OCI-LY7 (cell line): ENCODE measurements at regions not wholly inside any gene's neighbourhood (a gene's known extent, or its start where the extent isn't known, plus 50 kb on each side); places are given as distances from the start of the nearest gene placed in this dataset.

ENCODE experiments used
- BruUV-seq: library from RNA; stranded (reverse); fragments of 400-500 nt; replicated peaks from 2 replicates; lab custom pipeline; 2021; lab: Mats Ljungman, UMichigan
- CTCF ChIA-PET: fragments of 300-600 bp; sonication (Branson Sonifier 250); formaldehyde crosslinking; loops from one replicate; lab custom pipeline; 2022; ENCODE audit warnings: antibody characterized with exemption; ENCODE audit not compliant: unreplicated experiment; lab: Charles Lee
- POLR2A ChIA-PET: fragments of 300-600 bp; sonication (Branson Sonifier 250); formaldehyde crosslinking; loops from one replicate; lab custom pipeline; 2022; ENCODE audit warnings: antibody characterized with exemption; lab: Charles Lee
- DNase-seq: peaks from one replicate; pipeline ENCODE4 v3.0.0-alpha.2; 2015; ENCODE audit warnings: low spot score
- H2AFZ ChIP-seq: fragments of 200-600 bp; sonication (generic), shearing (Covaris generic); 2 replicates; pipeline ENCODE4 v1.6.1; 2014; ENCODE audit warnings: mild to moderate bottlenecking, antibody characterized with exemption, low read length, moderate library complexity
- H3K27ac ChIP-seq: fragments of 200-600 bp; sonication (generic); 2 replicates; pipeline ENCODE4 v1.5.1; 2014; ENCODE audit warnings: mixed run types, low read depth, mild to moderate bottlenecking, moderate library complexity, low read length, inconsistent platforms; ENCODE audit not compliant: poor library complexity, severe bottlenecking
- H3K36me3 ChIP-seq: fragments of 200-600 bp; sonication (generic); 2 replicates; pipeline ENCODE4 v1.6.1; 2014; ENCODE audit warnings: mild to moderate bottlenecking, antibody characterized with exemption, low read length, moderate library complexity, mixed read lengths; ENCODE audit not compliant: insufficient read depth
- H3K4me1 ChIP-seq: fragments of 200-600 bp; sonication (generic); 2 replicates; pipeline ENCODE4 v1.5.1; 2014; ENCODE audit warnings: mild to moderate bottlenecking, low read length; ENCODE audit not compliant: insufficient read depth, poor library complexity, severe bottlenecking
- H3K4me2 ChIP-seq: fragments of 200-600 bp; sonication (generic); 2 replicates; pipeline ENCODE4 v1.6.1; 2014; ENCODE audit warnings: mild to moderate bottlenecking, low read length
- H3K4me3 ChIP-seq: fragments of 200-600 bp; sonication (generic); 2 replicates; pipeline ENCODE4 v1.5.1; 2014; ENCODE audit warnings: mild to moderate bottlenecking, low read depth, low read length; ENCODE audit not compliant: poor library complexity, severe bottlenecking
- H3K79me2 ChIP-seq: fragments of 200-600 bp; sonication (generic); 2 replicates; pipeline ENCODE4 v1.6.1; 2016; ENCODE audit warnings: low read depth, mild to moderate bottlenecking, low read length, moderate library complexity, mixed read lengths; ENCODE audit not compliant: insufficient read depth
- H3K9me2 ChIP-seq: fragments of 200-600 bp; sonication (generic); 2 replicates; pipeline ENCODE4 v1.6.1; 2016; ENCODE audit warnings: mild to moderate bottlenecking, low read length, mixed read lengths; ENCODE audit not compliant: insufficient read depth
- H3K9me3 ChIP-seq: fragments of 200-600 bp; sonication (generic); 2 replicates; pipeline ENCODE4 v1.6.1; 2014; ENCODE audit warnings: mild to moderate bottlenecking, mixed run types, low read length, mixed read lengths
- H4K20me1 ChIP-seq: fragments of 200-600 bp; sonication (generic); 2 replicates; pipeline ENCODE4 v1.6.1; 2014; ENCODE audit warnings: mild to moderate bottlenecking, antibody characterized with exemption, low read length, moderate library complexity, mixed read lengths; ENCODE audit not compliant: insufficient read depth
- CTCF ChIP-seq: fragments of 200-600 bp; sonication (generic); conservative IDR thresholded peaks from 2 replicates; pipeline ENCODE4 v1.5.1; 2014; ENCODE audit warnings: mild to moderate bottlenecking, antibody characterized with exemption, low read length, moderate library complexity, mixed read lengths
- EZH2phosphoT487 ChIP-seq: fragments of 200-600 bp; sonication (generic); IDR thresholded peaks from 2 replicates; pipeline ENCODE4 v1.6.1; 2018; ENCODE audit warnings: low read depth, borderline replicate concordance, mild to moderate bottlenecking, mixed run types, antibody characterized with exemption, low read length, moderate library complexity, mixed read lengths
- intact Hi-C: fragments of 100-400 bp; cut with micrococcal nuclease; formaldehyde crosslinking; loops from one replicate; pipeline ENCODE4 v1.10.0; 2022; ENCODE audit not compliant: unreplicated experiment

DNA sequence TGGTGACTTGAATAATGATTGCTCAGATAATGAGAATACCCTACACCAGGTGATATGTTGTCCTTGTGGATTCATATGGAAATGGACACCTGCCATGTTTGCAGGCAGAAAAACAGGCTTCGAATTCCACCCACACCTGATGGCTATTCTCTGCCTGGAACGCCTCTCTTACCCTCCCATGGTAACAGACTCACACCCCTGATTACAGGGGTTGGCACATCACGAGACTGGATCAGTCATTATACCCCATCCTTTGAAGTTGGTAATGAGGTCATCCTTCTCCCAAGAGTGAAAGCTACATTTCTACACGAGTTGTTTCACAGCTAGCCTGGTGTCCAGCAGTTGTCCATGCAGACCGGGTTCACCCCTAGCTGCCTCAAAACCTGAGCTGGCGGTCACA is 71.4 kb upstream of the MBOAT2 start:
- Histone ChIP-seq H3K27ac (no peak overlapping the region), H3K36me3 (no peaks in the 10 kb centered on the region), H3K79me2 (no peaks in the 10 kb centered on the region), H3K4me1 (no peaks in the 10 kb centered on the region), H3K9me2 (no peaks in the 10 kb centered on the region), H3K4me3 (no peak overlapping the region), H3K9me3 (no peaks in the 10 kb centered on the region), H3K4me2 (no peak overlapping the region), H2AFZ (no peak overlapping the region), H4K20me1 (no peaks in the 10 kb centered on the region)
- ChIA-PET CTCF (no interaction called here), POLR2A (no interaction called here)
- no peak for DNase-seq
- no TSS peak for BruUV-seq
- TF ChIP-seq EZH2phosphoT487 = no peak
- TF ChIP-seq CTCF = no peak
- intact Hi-C loops = no loop called here

DNA sequence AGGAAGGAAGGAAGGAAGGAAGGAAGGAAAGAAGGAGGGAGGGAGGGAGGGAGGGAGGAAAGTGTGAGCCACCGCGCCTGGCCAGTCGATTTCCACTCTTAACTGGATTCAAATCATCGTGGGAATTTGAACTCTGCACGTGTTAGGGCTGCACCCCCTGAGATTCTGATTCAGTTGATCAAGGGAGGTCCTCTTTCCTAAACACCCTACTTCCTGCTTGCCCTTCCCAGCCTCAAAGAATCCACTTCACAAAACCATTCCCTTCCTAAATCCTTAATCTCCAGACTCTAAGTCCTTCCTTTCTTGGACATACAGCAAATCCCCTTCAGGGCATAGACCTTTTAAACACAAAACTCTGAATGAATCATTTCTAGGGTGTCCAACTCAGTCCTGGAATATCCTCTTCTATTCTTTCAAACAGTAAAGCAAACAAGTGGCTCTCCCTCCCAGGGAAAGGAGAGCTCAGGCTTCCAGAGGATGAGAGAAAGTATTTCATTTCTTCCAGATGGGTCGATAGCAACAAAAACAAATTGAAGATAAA is 68.2 kb upstream of the MBOAT2 start:
- no peak for TF ChIP-seq EZH2phosphoT487
- no peaks in the 10 kb centered on the region for H3K9me3 ChIP-seq
- ChIA-PET CTCF (interaction anchor here (0.6 kb wide), 1 partner anchor 897 kb away, joined by 3 read pairs; no protein-coding TSS in a partner anchor), POLR2A (no interaction called here)
- H3K79me2 ChIP-seq = no peaks in the 10 kb centered on the region
- H3K9me2 ChIP-seq = no peaks in the 10 kb centered on the region
- no TSS peak for BruUV-seq
- no peak overlapping the region for H3K4me3 ChIP-seq
- intact Hi-C loops = no loop called here
- no peaks in the 10 kb centered on the region for H3K36me3 ChIP-seq
- no peak overlapping the region for H3K27ac ChIP-seq
- H3K4me1 ChIP-seq = no peaks in the 10 kb centered on the region
- no peak overlapping the region for H2AFZ ChIP-seq
- H3K4me2 ChIP-seq = no peak overlapping the region
- no peak for DNase-seq
- H4K20me1 ChIP-seq = no peaks in the 10 kb centered on the region

DNA sequence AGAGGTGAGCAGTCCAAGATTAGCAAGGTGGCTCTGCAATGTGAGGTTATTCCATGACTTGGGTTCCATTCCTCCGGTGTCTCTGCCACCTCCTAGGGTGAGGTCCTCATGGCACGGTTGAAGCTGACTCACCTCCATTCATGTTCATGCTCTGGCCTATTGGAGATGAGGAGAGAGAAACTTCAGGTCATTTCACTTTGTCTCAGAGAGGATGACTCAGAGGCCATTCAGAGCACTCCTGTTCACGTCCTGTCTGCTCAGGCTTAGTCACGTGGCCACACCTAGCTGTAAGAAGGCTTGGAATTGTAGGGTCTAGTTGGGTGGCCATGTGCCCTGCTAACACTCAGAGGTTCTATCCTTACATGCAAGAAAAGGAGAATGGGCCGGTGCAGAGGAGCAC is 67.5 kb upstream of the MBOAT2 start:
- no peaks in the 10 kb centered on the region for H3K4me1 ChIP-seq
- no peak overlapping the region for H3K4me3 ChIP-seq
- no peak overlapping the region for H3K4me2 ChIP-seq
- TF ChIP-seq EZH2phosphoT487 (no peak), CTCF (no peak)
- no TSS peak for BruUV-seq
- H3K36me3 ChIP-seq = no peaks in the 10 kb centered on the region
- H3K9me2 ChIP-seq = no peaks in the 10 kb centered on the region
- intact Hi-C loops = no loop called here
- no peak for DNase-seq
- CTCF ChIA-PET = interaction anchor here (0.6 kb wide), 1 partner anchor 896 kb away, joined by 3 read pairs; no protein-coding TSS in a partner anchor
- no peak overlapping the region for H3K27ac ChIP-seq
- H3K9me3 ChIP-seq = no peaks in the 10 kb centered on the region
- H3K79me2 ChIP-seq = no peaks in the 10 kb centered on the region
- POLR2A ChIA-PET = interaction anchor here (0.5 kb wide), 1 partner anchor 1887 kb away, joined by 3 read pairs; no protein-coding TSS in a partner anchor
- H2AFZ ChIP-seq = no peak overlapping the region
- no peaks in the 10 kb centered on the region for H4K20me1 ChIP-seq
